SK-N-SH (cell line): ENCODE measurements at regions not wholly inside any gene's neighbourhood (a gene's known extent, or its start where the extent isn't known, plus 50 kb on each side); places are given as distances from the start of the nearest gene placed in this dataset.

Source experiments
- EZH2phosphoT487 ChIP-seq: fragments of 200-600 bp; sonication (generic); IDR thresholded peaks from 2 replicates; pipeline ENCODE4 v1.6.1; 2017; ENCODE audit warnings: low read depth, mixed run types, mild to moderate bottlenecking, antibody characterized with exemption, moderate library complexity, borderline replicate concordance
- FOXJ3 ChIP-seq: sonication (generic); formaldehyde crosslinking; IDR thresholded peaks from 2 replicates; pipeline ENCODE4 v1.5.1; 2020; ENCODE audit warnings: mild to moderate bottlenecking, missing genetic modification reagents
- FOXM1 ChIP-seq: IDR thresholded peaks from 2 replicates; pipeline ENCODE4 v1.4.0; 2012; ENCODE audit warnings: low read depth, mild to moderate bottlenecking
- GATA2 ChIP-seq: sonication (generic); formaldehyde crosslinking; IDR thresholded peaks from 2 replicates; pipeline ENCODE4 v1.5.0; 2020; ENCODE audit warnings: mild to moderate bottlenecking, missing genetic modification reagents
- YY1 ChIP-seq: IDR thresholded peaks from 2 replicates; pipeline ENCODE4 v1.4.0; 2012; ENCODE audit warnings: low read depth, mild to moderate bottlenecking
- TF ChIP-seq, protein P1 (sequence below): IDR thresholded peaks from 2 replicates; pipeline ENCODE4 v1.4.0; 2012; ENCODE audit warnings: low read depth, borderline replicate concordance
- TF ChIP-seq, protein P2 (sequence below): fragments of 200-600 bp; sonication (generic); IDR thresholded peaks from 2 replicates; pipeline ENCODE4 v1.6.1; 2017; ENCODE audit warnings: antibody characterized with exemption, mild to moderate bottlenecking, moderate library complexity
- TF ChIP-seq, protein P3 (sequence below): IDR thresholded peaks from 2 replicates; pipeline ENCODE4 v1.6.1; 2012; ENCODE audit warnings: mild to moderate bottlenecking, low read depth, low read length, moderate library complexity
- TF ChIP-seq, protein P4 (sequence below): fragments of 150-350 bp; IDR thresholded peaks from 2 replicates; pipeline ENCODE4 v1.6.1; 2017; ENCODE audit warnings: antibody characterized with exemption, low read length, low read depth, borderline replicate concordance

DNA sequence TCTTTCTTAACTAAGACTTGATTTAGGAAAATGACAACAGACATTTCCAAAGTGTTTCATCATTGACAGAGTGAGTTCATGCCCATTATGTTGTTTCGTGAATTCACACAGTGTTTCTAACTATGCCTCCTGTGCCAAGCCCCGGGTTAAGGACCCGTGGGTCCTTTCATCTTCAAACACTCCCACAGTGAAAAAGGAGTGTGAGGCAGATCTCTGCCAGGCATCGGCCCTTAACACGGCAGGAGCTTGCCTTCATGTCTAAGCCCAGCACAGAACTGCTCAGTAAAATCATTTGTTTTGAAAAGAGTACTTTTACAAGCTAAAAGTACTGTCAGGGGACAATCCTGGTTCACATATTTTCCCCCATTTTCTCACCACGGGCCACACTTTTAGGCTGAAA lies 80.0 kb upstream of the FOXB1 start:
- TF ChIP-seq YY1 (no peak), FOXM1 (no peak), FOXJ3 (CRISPR knock-in tag) (no peak), EZH2phosphoT487 (no peak), GATA2 (CRISPR knock-in tag) (no peak)
- TF ChIP-seq, protein P1, sequence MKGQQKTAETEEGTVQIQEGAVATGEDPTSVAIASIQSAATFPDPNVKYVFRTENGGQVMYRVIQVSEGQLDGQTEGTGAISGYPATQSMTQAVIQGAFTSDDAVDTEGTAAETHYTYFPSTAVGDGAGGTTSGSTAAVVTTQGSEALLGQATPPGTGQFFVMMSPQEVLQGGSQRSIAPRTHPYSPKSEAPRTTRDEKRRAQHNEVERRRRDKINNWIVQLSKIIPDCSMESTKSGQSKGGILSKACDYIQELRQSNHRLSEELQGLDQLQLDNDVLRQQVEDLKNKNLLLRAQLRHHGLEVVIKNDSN = no peak
- TF ChIP-seq, protein P2, sequence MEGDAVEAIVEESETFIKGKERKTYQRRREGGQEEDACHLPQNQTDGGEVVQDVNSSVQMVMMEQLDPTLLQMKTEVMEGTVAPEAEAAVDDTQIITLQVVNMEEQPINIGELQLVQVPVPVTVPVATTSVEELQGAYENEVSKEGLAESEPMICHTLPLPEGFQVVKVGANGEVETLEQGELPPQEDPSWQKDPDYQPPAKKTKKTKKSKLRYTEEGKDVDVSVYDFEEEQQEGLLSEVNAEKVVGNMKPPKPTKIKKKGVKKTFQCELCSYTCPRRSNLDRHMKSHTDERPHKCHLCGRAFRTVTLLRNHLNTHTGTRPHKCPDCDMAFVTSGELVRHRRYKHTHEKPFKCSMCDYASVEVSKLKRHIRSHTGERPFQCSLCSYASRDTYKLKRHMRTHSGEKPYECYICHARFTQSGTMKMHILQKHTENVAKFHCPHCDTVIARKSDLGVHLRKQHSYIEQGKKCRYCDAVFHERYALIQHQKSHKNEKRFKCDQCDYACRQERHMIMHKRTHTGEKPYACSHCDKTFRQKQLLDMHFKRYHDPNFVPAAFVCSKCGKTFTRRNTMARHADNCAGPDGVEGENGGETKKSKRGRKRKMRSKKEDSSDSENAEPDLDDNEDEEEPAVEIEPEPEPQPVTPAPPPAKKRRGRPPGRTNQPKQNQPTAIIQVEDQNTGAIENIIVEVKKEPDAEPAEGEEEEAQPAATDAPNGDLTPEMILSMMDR = no peak
- TF ChIP-seq, protein P3, sequence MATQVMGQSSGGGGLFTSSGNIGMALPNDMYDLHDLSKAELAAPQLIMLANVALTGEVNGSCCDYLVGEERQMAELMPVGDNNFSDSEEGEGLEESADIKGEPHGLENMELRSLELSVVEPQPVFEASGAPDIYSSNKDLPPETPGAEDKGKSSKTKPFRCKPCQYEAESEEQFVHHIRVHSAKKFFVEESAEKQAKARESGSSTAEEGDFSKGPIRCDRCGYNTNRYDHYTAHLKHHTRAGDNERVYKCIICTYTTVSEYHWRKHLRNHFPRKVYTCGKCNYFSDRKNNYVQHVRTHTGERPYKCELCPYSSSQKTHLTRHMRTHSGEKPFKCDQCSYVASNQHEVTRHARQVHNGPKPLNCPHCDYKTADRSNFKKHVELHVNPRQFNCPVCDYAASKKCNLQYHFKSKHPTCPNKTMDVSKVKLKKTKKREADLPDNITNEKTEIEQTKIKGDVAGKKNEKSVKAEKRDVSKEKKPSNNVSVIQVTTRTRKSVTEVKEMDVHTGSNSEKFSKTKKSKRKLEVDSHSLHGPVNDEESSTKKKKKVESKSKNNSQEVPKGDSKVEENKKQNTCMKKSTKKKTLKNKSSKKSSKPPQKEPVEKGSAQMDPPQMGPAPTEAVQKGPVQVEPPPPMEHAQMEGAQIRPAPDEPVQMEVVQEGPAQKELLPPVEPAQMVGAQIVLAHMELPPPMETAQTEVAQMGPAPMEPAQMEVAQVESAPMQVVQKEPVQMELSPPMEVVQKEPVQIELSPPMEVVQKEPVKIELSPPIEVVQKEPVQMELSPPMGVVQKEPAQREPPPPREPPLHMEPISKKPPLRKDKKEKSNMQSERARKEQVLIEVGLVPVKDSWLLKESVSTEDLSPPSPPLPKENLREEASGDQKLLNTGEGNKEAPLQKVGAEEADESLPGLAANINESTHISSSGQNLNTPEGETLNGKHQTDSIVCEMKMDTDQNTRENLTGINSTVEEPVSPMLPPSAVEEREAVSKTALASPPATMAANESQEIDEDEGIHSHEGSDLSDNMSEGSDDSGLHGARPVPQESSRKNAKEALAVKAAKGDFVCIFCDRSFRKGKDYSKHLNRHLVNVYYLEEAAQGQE = no peak
- TF ChIP-seq, protein P4, sequence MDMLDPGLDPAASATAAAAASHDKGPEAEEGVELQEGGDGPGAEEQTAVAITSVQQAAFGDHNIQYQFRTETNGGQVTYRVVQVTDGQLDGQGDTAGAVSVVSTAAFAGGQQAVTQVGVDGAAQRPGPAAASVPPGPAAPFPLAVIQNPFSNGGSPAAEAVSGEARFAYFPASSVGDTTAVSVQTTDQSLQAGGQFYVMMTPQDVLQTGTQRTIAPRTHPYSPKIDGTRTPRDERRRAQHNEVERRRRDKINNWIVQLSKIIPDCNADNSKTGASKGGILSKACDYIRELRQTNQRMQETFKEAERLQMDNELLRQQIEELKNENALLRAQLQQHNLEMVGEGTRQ = no peak
